ENCODE measurements at regions not wholly inside any gene's neighbourhood (a gene's known extent, or its start where the extent isn't known, plus 50 kb on each side); places are given as distances from the start of the nearest gene placed in this dataset.

GRCh38 chr11:103648670-103649400, 387.6 kb upstream of the DDI1 start:
- DNase-seq (ENCODE audit: low spot score), result peak; percentile 12
- TF ChIP-seq CTCF (IDR thresholded peaks at IDR 0.05; ENCODE audit: borderline replicate concordance, control extremely low read depth, extremely low read depth, insufficient read depth, missing control alignments), result no peak
- in situ Hi-C loops (cut with MboI; ENCODE audit: low sequenced_read_pairs, unreplicated experiment), result no loop called here

GRCh38 chr11:103649401-103649895, 387.0 kb upstream of the DDI1 start:
- in situ Hi-C loops (cut with MboI; ENCODE audit: low sequenced_read_pairs, unreplicated experiment), result no loop called here
- DNase-seq (ENCODE audit: low spot score), result no peak
- TF ChIP-seq CTCF (IDR thresholded peaks at IDR 0.05; ENCODE audit: borderline replicate concordance, control extremely low read depth, extremely low read depth, insufficient read depth, missing control alignments), result no peak

- in situ Hi-C loops (cut with MboI; ENCODE audit: low sequenced_read_pairs, unreplicated experiment), result no loop called here
- no peak for TF ChIP-seq CTCF (IDR thresholded peaks at IDR 0.05; ENCODE audit: borderline replicate concordance, control extremely low read depth, extremely low read depth, insufficient read depth, missing control alignments)
- no peak for DNase-seq (ENCODE audit: low spot score)
Measured at GRCh38 chr11:103650330-103650729, 386.1 kb upstream of the DDI1 start.

- DNase-seq (ENCODE audit: low spot score), result no peak
- no peak for TF ChIP-seq CTCF (IDR thresholded peaks at IDR 0.05; ENCODE audit: borderline replicate concordance, control extremely low read depth, extremely low read depth, insufficient read depth, missing control alignments)
Measured at GRCh38 chr11:103651341-103651998, 385.0 kb upstream of the DDI1 start.

GRCh38 chr11:103652013-103652412, 384.4 kb upstream of the DDI1 start:
- DNase-seq (ENCODE audit: low spot score), result no peak
- in situ Hi-C loops (cut with MboI; ENCODE audit: low sequenced_read_pairs, unreplicated experiment), result no loop called here
- no peak for TF ChIP-seq CTCF (IDR thresholded peaks at IDR 0.05; ENCODE audit: borderline replicate concordance, control extremely low read depth, extremely low read depth, insufficient read depth, missing control alignments)

More at GRCh38 chr11:103651341-103651998, 385.0 kb upstream of the DDI1 start:
- in situ Hi-C loops (cut with MboI; ENCODE audit: low sequenced_read_pairs, unreplicated experiment), result no loop called here

GRCh38 chr11:103656382-103656781, 380.1 kb upstream of the DDI1 start:
- in situ Hi-C loops (cut with MboI; ENCODE audit: low sequenced_read_pairs, unreplicated experiment), result no loop called here
- TF ChIP-seq CTCF (IDR thresholded peaks at IDR 0.05; ENCODE audit: borderline replicate concordance, control extremely low read depth, extremely low read depth, insufficient read depth, missing control alignments), result no peak
- no peak for DNase-seq (ENCODE audit: low spot score)
